WTC11 (cell line): ENCODE measurements at regions not wholly inside any gene's neighbourhood (a gene's known extent, or its start where the extent isn't known, plus 50 kb on each side); places are given as distances from the start of the nearest gene placed in this dataset.

Experiments used
- CREB1 ChIP-seq: sonication (generic); formaldehyde crosslinking; IDR thresholded peaks from 2 replicates; pipeline ENCODE4 v1.8.0; 2023; ENCODE audit warnings: mild to moderate bottlenecking, missing genetic modification reagents
- ELF4 ChIP-seq: sonication (generic); formaldehyde crosslinking; IDR thresholded peaks from 2 replicates; pipeline ENCODE4 v1.8.1; 2022; ENCODE audit warnings: low read depth, mild to moderate bottlenecking, moderate library complexity, missing genetic modification reagents
- MAX ChIP-seq: sonication (generic); formaldehyde crosslinking; IDR thresholded peaks from 2 replicates; pipeline ENCODE4 v1.8.0; 2022; ENCODE audit warnings: mild to moderate bottlenecking, missing genetic modification reagents
- NR2C2 ChIP-seq: sonication (generic); formaldehyde crosslinking; IDR thresholded peaks from 2 replicates; pipeline ENCODE4 v1.8.0; 2022; ENCODE audit warnings: mild to moderate bottlenecking, missing genetic modification reagents
- SMAD3 ChIP-seq: sonication (generic); formaldehyde crosslinking; IDR thresholded peaks from 2 replicates; pipeline ENCODE4 v1.8.0; 2022; ENCODE audit warnings: missing genetic modification reagents, mild to moderate bottlenecking, borderline replicate concordance
- STAT6 ChIP-seq: sonication (generic); formaldehyde crosslinking; conservative IDR thresholded peaks from 2 replicates; pipeline ENCODE4 v1.8.1; 2023; ENCODE audit warnings: mild to moderate bottlenecking, low read depth, missing genetic modification reagents, moderate library complexity
- TF ChIP-seq, protein P1 (sequence below): fragments of 200-600 bp; IDR thresholded peaks from 2 replicates; pipeline ENCODE4 v1.8.0; 2022; ENCODE audit warnings: antibody characterized with exemption
- TF ChIP-seq, protein P2 (sequence below): sonication (generic); formaldehyde crosslinking; IDR thresholded peaks from 2 replicates; pipeline ENCODE4 v1.8.0; 2023; ENCODE audit warnings: mild to moderate bottlenecking, missing genetic modification reagents

- TF ChIP-seq, protein P1, sequence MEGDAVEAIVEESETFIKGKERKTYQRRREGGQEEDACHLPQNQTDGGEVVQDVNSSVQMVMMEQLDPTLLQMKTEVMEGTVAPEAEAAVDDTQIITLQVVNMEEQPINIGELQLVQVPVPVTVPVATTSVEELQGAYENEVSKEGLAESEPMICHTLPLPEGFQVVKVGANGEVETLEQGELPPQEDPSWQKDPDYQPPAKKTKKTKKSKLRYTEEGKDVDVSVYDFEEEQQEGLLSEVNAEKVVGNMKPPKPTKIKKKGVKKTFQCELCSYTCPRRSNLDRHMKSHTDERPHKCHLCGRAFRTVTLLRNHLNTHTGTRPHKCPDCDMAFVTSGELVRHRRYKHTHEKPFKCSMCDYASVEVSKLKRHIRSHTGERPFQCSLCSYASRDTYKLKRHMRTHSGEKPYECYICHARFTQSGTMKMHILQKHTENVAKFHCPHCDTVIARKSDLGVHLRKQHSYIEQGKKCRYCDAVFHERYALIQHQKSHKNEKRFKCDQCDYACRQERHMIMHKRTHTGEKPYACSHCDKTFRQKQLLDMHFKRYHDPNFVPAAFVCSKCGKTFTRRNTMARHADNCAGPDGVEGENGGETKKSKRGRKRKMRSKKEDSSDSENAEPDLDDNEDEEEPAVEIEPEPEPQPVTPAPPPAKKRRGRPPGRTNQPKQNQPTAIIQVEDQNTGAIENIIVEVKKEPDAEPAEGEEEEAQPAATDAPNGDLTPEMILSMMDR: no peak
- TF ChIP-seq NR2C2 (no peak), CREB1 (CRISPR knock-in tag) (no peak), STAT6 (CRISPR knock-in tag) (no peak), SMAD3 (no peak), MAX (CRISPR knock-in tag) (no peak), ELF4 (no peak)
- TF ChIP-seq, protein P2, sequence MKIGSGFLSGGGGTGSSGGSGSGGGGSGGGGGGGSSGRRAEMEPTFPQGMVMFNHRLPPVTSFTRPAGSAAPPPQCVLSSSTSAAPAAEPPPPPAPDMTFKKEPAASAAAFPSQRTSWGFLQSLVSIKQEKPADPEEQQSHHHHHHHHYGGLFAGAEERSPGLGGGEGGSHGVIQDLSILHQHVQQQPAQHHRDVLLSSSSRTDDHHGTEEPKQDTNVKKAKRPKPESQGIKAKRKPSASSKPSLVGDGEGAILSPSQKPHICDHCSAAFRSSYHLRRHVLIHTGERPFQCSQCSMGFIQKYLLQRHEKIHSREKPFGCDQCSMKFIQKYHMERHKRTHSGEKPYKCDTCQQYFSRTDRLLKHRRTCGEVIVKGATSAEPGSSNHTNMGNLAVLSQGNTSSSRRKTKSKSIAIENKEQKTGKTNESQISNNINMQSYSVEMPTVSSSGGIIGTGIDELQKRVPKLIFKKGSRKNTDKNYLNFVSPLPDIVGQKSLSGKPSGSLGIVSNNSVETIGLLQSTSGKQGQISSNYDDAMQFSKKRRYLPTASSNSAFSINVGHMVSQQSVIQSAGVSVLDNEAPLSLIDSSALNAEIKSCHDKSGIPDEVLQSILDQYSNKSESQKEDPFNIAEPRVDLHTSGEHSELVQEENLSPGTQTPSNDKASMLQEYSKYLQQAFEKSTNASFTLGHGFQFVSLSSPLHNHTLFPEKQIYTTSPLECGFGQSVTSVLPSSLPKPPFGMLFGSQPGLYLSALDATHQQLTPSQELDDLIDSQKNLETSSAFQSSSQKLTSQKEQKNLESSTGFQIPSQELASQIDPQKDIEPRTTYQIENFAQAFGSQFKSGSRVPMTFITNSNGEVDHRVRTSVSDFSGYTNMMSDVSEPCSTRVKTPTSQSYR: no peak
These were observed 224.0 kb upstream of the ID2 start for GRCh38 chr2:8457699-8458502.
